Adrenal gland (tissue), 5 donors: ENCODE measurements at regions not wholly inside any gene's neighbourhood (a gene's known extent, or its start where the extent isn't known, plus 50 kb on each side); places are given as distances from the start of the nearest gene placed in this dataset.

Source experiments
- POLR2A ChIP-seq, 2 donors: fragments of 450-650 bp; IDR thresholded peaks; one replicate each; pipeline ENCODE4 v1.6.1; 2017; ENCODE audit warnings: antibody characterized with exemption in 2 of 2, mild to moderate bottlenecking in 2 of 2, moderate library complexity in 1 of 2
- TF ChIP-seq, protein P1 (sequence below), 6 experiments: fragments of 450-650 bp in 4 of 6; fragments of 200-600 bp in 2 of 6; sonication (generic) in 1 of 6; IDR thresholded peaks; 1 replicate in 5 of 6; 2 replicates in 1 of 6; pipeline versions ENCODE4 v1.5.1 to v1.8.0; 2016 to 2021; ENCODE audit warnings: antibody characterized with exemption in 6 of 6, mild to moderate bottlenecking in 2 of 6, moderate library complexity in 1 of 6
- donor health status: DM: no; HTN: no; CAD: no.

DNA sequence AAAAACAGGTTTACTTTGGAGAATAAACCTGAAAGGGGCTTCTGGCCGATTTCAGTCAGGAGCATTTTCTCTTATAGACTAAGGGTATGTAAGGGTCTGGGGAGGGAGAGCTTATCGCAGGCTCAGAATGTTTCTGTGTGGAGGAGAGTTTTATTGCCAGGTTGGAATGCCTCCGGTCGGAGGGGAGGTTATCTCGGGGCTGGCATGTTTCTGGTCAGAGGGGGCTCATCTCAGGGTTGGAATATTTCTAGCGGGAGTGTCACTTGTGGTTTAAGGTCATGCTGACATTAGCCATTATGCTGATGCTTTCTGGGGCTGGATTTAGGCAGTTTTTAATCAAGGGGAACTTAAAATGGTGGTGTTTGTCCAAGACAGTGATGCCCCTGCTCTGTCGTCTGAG, 333.6 kb downstream of the METTL4 start:
- TF ChIP-seq, protein P1, sequence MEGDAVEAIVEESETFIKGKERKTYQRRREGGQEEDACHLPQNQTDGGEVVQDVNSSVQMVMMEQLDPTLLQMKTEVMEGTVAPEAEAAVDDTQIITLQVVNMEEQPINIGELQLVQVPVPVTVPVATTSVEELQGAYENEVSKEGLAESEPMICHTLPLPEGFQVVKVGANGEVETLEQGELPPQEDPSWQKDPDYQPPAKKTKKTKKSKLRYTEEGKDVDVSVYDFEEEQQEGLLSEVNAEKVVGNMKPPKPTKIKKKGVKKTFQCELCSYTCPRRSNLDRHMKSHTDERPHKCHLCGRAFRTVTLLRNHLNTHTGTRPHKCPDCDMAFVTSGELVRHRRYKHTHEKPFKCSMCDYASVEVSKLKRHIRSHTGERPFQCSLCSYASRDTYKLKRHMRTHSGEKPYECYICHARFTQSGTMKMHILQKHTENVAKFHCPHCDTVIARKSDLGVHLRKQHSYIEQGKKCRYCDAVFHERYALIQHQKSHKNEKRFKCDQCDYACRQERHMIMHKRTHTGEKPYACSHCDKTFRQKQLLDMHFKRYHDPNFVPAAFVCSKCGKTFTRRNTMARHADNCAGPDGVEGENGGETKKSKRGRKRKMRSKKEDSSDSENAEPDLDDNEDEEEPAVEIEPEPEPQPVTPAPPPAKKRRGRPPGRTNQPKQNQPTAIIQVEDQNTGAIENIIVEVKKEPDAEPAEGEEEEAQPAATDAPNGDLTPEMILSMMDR (IDR thresholded peaks at IDR 0.05): no peak
- TF ChIP-seq POLR2A (IDR thresholded peaks at IDR 0.05): no peak
